ENCODE measurements at regions not wholly inside any gene's neighbourhood (a gene's known extent, or its start where the extent isn't known, plus 50 kb on each side); places are given as distances from the start of the nearest gene placed in this dataset.

- TF ChIP-seq POLR2A (IDR thresholded peaks at IDR 0.05; ENCODE audit: low read depth, low read length) = no peak
- TF ChIP-seq MAZ (IDR thresholded peaks at IDR 0.05; ENCODE audit: borderline replicate concordance, low read depth, low read length) = no peak
- no peak for TF ChIP-seq SMC3 (IDR thresholded peaks at IDR 0.05; ENCODE audit: low read depth, low read length)
- no peak for TF ChIP-seq BHLHE40 (IDR thresholded peaks at IDR 0.05; ENCODE audit: low read depth, low read length)
- no peak for TF ChIP-seq MXI1 (IDR thresholded peaks at IDR 0.05; ENCODE audit: borderline replicate concordance, low read depth, low read length)
- no peak for TF ChIP-seq CTCF (conservative IDR thresholded peaks at IDR 0.05; ENCODE audit: low read depth, low read length)
- no peak for TF ChIP-seq USF2 (IDR thresholded peaks at IDR 0.05; ENCODE audit: low read depth, low read length)
- TF ChIP-seq CEBPB (IDR thresholded peaks at IDR 0.05; ENCODE audit: low read depth, low read length) = no peak
- TF ChIP-seq MAFK (IDR thresholded peaks at IDR 0.05; ENCODE audit: low read depth, low read length) = no peak
- TF ChIP-seq RFX5 (IDR thresholded peaks at IDR 0.05; ENCODE audit: low read depth, low read length) = no peak
- TF ChIP-seq CHD1 (IDR thresholded peaks at IDR 0.05; ENCODE audit: low read depth, low read length) = no peak
Measured at GRCh38 chr16:51822471-51822870, 671.4 kb upstream of the SALL1 start.

Measured in IMR-90 (cell line).